Left lobe of liver (tissue), 2 donors: ENCODE measurements at regions not wholly inside any gene's neighbourhood (a gene's known extent, or its start where the extent isn't known, plus 50 kb on each side); places are given as distances from the start of the nearest gene placed in this dataset.

Experiments
- ATAC-seq: fragments of 200-7000 bp; cut with Tn5 transposase; one replicate; pipeline ENCODE4 v1.9.1; 2020; ENCODE audit warnings: mild to moderate bottlenecking, moderate library complexity
- DNase-seq: peaks from one replicate; pipeline ENCODE4 v3.0.0-alpha.2; 2020; ENCODE audit warnings: low spot score
- donor health status: DM: no; HTN: no; CAD: no; lungs with moderate emphysema.
- donor health status: DM: no; HTN: yes; CAD: no.

GRCh38 chr7:81533931-81534330 lies 235.9 kb downstream of the HGF start:
- no peak for ATAC-seq
- no peak for DNase-seq

GRCh38 chr7:81533426-81533825 lies 236.4 kb downstream of the HGF start:
- DNase-seq (no peak), ATAC-seq (no peak)

GRCh38 chr7:81529785-81530184 lies 240.1 kb downstream of the HGF start:
- no peak for ATAC-seq
- DNase-seq = no peak

DNA sequence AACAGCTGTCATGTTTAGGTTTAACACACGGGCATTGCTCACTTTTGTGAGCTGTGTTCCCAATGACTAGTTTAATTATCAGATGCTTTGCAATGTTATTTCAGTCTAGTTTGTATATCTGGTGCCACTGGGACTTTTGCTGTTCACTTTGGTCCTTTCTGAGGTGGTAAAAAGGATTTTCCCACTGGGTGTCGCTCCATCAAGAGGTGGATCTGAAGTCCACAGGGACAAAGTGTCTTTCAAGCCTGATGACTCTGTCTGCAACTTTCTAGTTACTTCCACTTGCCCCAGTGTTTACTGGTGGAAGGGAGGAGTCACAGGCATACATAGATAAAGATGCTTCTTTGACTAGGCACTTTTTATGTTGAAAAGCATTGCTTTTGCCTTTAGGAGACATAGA lies 242.2 kb downstream of the HGF start:
- no peak for DNase-seq
- ATAC-seq = no peak

GRCh38 chr7:81526971-81527370 lies 242.9 kb downstream of the HGF start:
- DNase-seq (no peak), ATAC-seq (no peak)

GRCh38 chr7:81525841-81526240 lies 244.0 kb downstream of the HGF start:
- DNase-seq = no peak
- no peak for ATAC-seq

GRCh38 chr7:81519886-81520285 lies 250.0 kb downstream of the HGF start:
- DNase-seq = no peak
- ATAC-seq = no peak

DNA sequence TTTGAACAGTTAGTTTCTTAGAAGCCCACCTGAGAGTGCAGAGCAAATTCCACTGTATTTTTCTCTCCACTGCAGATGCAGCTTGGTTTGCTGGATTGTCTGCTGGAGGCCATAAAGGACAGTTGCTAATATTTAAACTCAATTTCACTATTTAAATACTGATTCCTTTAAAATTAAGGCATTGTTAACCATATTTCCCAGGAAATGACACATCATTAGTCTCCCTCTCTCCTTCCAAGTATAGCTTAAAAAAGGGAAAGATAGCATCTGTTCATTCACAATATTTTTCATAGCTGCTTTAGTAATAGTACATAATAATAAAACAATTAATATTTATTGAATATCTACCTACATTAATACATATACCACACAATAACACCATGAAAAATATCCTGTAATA lies 252.9 kb downstream of the HGF start:
- ATAC-seq = no peak
- no peak for DNase-seq

- DNase-seq (no peak), ATAC-seq (no peak)
These were observed 254.8 kb downstream of the HGF start for GRCh38 chr7:81515009-81515408.

- ATAC-seq (no peak), DNase-seq (no peak)
These were observed 255.3 kb downstream of the HGF start for GRCh38 chr7:81514546-81514945.

GRCh38 chr7:81510122-81510521 lies 259.7 kb downstream of the HGF start:
- DNase-seq (no peak), ATAC-seq (no peak)

GRCh38 chr7:81507221-81507620 lies 262.6 kb downstream of the HGF start:
- DNase-seq (no peak), ATAC-seq (no peak)

DNA sequence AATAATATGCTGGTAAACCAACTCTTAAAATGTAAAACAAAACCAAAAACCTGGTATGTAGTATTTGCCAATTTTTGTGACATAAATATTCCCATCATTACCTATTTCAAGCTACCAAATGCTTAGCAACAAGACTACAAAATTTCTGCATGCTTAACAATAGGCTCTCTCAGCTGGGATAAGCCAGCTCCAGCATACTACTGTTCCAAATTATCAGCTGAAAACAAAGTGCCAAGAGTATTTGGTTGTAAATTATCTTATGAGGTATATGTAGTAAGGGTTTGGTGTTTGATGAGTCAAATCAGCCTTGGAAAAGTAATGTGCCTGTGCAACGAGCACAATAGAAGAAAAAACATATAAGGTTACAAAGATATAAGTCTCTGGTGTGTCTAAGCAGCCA lies 263.2 kb downstream of the HGF start:
- ATAC-seq = no peak
- no peak for DNase-seq

DNA sequence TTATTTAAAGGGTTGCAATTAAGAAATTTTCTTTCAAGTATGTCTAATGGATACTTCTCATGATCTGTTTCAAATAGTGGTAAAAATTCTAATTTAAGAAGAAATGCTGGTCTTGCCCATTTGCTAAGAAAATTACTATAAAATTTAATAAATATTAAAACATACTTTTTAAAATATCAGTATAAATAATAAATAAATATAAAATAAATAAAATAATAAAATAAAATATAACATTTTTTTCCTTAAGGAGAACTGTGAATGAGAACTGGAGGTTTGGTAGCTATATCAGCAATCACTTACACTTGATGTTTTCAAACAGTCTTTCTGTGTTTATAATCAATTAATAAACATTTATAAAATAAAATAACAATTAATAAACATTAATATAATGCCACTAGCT lies 266.1 kb downstream of the HGF start:
- DNase-seq (no peak), ATAC-seq (no peak)

GRCh38 chr7:81503336-81503735 lies 266.5 kb downstream of the HGF start:
- ATAC-seq = no peak
- DNase-seq = no peak

DNA sequence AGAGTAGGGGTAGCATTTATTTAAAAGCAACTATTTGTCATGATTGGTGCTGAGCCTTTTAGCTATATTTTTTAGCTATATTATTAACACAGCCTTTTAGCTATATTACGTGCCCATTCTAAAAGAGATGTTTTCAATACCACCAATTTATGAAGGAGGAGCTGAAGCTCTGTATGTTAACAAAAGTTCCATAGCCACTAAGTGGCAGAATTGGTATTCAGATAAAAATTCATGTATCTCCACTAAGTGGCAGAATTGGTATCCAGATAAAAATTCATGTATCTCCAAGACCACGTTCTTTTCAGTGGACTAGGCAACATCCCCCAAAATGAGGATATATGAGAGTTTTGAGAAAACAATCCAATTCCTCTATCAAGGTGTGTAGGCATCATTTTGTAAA lies 268.6 kb downstream of the HGF start:
- ATAC-seq = no peak
- no peak for DNase-seq

DNA sequence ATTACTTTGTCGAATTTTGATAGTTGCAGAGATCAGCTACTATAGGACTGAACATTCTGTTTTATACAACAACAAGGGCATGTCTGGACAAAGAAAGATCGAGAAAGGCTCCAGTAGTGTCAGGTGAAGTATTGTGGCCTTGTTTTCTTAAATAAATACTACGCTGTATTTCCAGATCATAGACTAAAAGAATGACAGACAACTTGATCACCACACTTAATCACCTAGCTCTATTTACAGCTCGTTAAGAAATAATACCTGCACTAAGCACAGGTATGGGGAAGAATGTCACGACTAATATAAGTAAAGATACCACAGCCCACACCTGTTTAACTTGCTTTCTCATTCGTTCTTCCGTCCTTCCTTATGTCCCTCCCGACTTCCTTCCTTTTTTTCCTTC lies 269.2 kb downstream of the HGF start:
- DNase-seq (no peak), ATAC-seq (no peak)

DNA sequence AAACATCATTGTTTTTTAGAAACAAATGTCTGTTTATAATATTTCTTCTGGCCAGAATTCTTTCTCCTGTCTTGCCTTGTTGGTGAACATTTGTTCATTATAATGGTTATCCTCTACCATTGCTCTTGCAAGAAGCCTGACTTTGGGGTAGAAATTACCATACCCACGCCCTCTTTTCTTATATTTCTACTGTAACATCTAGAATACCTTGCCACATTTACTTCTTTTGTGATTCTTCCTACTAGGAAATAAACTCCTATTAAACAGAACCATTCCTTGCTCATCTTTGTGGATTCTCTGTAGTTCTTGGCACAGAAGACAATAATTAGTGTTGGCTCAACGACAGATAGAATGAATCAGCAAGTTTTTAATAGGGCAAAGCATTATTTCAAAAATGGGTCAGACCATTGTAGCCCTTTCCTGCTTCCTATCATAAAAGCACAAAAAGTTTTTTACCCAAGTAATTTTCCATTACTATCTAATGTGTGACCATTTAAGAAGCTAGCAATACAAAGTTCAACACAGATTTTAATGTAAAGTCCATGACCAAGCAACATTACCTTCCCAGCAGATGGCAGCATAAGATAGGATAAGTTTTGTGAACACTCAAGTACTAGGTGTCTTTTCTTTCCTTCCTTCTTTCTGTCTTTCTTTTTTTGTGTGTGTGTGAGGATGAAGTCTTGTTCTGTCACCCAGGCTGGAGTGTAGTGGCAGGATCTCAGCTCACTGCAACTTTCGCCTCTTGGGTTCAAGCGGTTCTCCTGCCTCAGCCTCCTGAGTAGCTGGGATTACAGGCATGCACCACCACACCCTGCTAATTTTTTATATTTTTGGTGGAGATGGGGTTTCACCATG lies 270.4 kb downstream of the HGF start:
- peak; percentile 98 for ATAC-seq
- no peak for DNase-seq

GRCh38 chr7:81498176-81498575 lies 271.7 kb downstream of the HGF start:
- no peak for DNase-seq
- no peak for ATAC-seq

- no peak for ATAC-seq
- DNase-seq = no peak
These were observed 276.9 kb downstream of the HGF start for GRCh38 chr7:81492910-81493309.

DNA sequence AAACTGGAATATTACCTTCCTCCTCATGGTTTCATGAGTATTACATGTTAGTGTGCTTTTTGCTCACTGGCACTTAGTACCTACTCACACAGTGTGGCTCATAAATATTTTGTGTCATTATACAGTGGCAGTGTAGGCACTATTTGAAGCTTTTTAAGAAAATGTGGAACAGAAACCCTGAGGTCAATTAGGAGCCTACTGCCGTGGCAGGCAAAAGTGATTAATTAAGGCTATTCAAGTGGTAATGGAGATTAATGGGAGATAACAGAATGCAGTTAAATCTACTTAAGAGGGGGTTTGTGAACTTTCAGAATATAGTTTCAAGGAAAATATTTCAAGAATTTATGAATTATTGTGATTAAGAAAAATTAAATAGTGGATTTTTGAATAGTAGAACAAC lies 277.6 kb downstream of the HGF start:
- DNase-seq (no peak), ATAC-seq (no peak)

- no peak for ATAC-seq
- no peak for DNase-seq
These were observed 278.3 kb downstream of the HGF start for GRCh38 chr7:81491573-81491972.

DNA sequence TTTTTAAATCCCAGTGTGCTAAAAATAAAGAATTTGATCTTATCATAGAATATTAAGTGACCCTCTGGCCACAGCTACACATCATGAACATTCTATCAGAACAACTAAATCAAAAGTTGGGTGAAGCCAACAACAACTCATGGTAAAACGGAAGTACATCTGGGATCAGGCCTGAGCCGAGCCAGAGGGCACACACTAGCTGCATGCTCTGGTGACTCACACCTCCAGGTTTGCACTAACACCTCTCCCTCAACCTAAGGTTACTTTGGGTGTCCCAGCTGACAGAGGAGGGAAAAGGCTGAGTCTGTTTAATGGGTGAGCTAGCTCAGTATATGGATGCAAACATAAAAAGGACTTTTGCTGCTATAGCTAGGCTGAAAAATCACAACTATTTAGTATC lies 281.6 kb downstream of the HGF start:
- ATAC-seq = no peak
- no peak for DNase-seq
